K562 (cell line): ENCODE measurements at regions not wholly inside any gene's neighbourhood (a gene's known extent, or its start where the extent isn't known, plus 50 kb on each side); places are given as distances from the start of the nearest gene placed in this dataset.

Experiments used
- HES1 ChIP-seq: fragments of 450-650 bp; IDR thresholded peaks from 2 replicates; pipeline ENCODE4 v1.6.1; 2016; ENCODE audit warnings: low read depth, mild to moderate bottlenecking, moderate library complexity
- NCOA2 ChIP-seq, 2 experiments: fragments of 450-650 bp; IDR thresholded peaks; 2 replicates each; pipeline ENCODE4 v1.6.1; 2018; ENCODE audit warnings: mild to moderate bottlenecking in 2 of 2, moderate library complexity in 1 of 2; ENCODE audit not compliant: partially characterized antibody in 2 of 2
- POLR2B ChIP-seq: fragments of 450-650 bp; IDR thresholded peaks from 2 replicates; pipeline ENCODE4 v1.6.1; 2018; ENCODE audit warnings: low read depth; ENCODE audit not compliant: partially characterized antibody
- PRMT5 ChIP-seq: sonication (generic); formaldehyde crosslinking; IDR thresholded peaks from 2 replicates; pipeline ENCODE4 v1.5.0; 2020; ENCODE audit warnings: missing genetic modification reagents
- RAD21 ChIP-seq, 2 experiments: fragments of 250-450 bp in 1 of 2; fragments of 450-650 bp in 1 of 2; sonication (Bioruptor Pico) in 1 of 2; formaldehyde crosslinking in 1 of 2; IDR thresholded peaks in 1 of 2; conservative IDR thresholded peaks in 1 of 2; 2 replicates each; pipeline versions ENCODE4 v1.4.0 to v1.8.0; 2020 to 2022; ENCODE audit warnings: mild to moderate bottlenecking in 2 of 2, moderate library complexity in 1 of 2
- RBFOX2 ChIP-seq: fragments of 200-400 bp; formaldehyde crosslinking; IDR thresholded peaks from 2 replicates; pipeline ENCODE4 v1.6.1; 2017; ENCODE audit warnings: low read depth, mild to moderate bottlenecking, low read length, moderate library complexity
- SIN3A ChIP-seq, 2 experiments: fragments of 150-350 bp in 1 of 2; IDR thresholded peaks; 2 replicates each; pipeline ENCODE4 v1.6.1; 2011 to 2016; ENCODE audit warnings: borderline replicate concordance in 2 of 2, low read depth in 2 of 2, low read length in 2 of 2, mild to moderate bottlenecking in 2 of 2, moderate library complexity in 2 of 2; ENCODE audit not compliant: control insufficient read depth in 1 of 2
- SPI1 ChIP-seq: IDR thresholded peaks from 2 replicates; pipeline ENCODE4 v1.6.1; 2011; ENCODE audit warnings: low read depth, low read length, control low read depth, borderline replicate concordance
- ZNF282 ChIP-seq: sonication (generic); formaldehyde crosslinking; IDR thresholded peaks from 2 replicates; pipeline ENCODE4 v1.8.1; 2023; ENCODE audit warnings: missing genetic modification reagents
- TF ChIP-seq, protein P1 (sequence below), 2 experiments: fragments of 450-650 bp; formaldehyde crosslinking in 1 of 2; IDR thresholded peaks; 2 replicates each; pipeline versions ENCODE4 v1.4.0 to v1.6.1; 2014 to 2020; ENCODE audit warnings: mild to moderate bottlenecking in 2 of 2, borderline replicate concordance in 1 of 2, low read depth in 1 of 2

DNA sequence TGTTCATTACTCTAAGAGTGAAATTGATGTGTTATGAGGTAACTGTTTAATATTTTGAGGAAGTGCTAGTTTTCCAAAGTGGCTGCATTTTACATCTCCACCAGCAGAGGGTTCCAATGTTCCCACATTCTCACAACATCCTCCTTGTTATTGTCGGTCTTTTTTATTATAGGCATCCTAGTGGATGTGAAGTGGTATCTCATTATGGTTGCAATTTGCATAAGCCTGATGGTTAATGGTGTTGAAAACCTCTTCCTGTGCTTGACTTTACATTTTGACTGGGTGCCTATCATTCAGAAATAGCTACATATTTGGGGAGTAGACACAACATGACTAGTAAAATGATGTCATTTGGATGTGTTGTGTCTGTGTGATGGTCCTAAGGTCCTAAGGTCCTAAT, 143.6 kb downstream of the MRPS30 start (continued):
- TF ChIP-seq, protein P1, sequence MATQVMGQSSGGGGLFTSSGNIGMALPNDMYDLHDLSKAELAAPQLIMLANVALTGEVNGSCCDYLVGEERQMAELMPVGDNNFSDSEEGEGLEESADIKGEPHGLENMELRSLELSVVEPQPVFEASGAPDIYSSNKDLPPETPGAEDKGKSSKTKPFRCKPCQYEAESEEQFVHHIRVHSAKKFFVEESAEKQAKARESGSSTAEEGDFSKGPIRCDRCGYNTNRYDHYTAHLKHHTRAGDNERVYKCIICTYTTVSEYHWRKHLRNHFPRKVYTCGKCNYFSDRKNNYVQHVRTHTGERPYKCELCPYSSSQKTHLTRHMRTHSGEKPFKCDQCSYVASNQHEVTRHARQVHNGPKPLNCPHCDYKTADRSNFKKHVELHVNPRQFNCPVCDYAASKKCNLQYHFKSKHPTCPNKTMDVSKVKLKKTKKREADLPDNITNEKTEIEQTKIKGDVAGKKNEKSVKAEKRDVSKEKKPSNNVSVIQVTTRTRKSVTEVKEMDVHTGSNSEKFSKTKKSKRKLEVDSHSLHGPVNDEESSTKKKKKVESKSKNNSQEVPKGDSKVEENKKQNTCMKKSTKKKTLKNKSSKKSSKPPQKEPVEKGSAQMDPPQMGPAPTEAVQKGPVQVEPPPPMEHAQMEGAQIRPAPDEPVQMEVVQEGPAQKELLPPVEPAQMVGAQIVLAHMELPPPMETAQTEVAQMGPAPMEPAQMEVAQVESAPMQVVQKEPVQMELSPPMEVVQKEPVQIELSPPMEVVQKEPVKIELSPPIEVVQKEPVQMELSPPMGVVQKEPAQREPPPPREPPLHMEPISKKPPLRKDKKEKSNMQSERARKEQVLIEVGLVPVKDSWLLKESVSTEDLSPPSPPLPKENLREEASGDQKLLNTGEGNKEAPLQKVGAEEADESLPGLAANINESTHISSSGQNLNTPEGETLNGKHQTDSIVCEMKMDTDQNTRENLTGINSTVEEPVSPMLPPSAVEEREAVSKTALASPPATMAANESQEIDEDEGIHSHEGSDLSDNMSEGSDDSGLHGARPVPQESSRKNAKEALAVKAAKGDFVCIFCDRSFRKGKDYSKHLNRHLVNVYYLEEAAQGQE (IDR thresholded peaks at IDR 0.05; ENCODE audit: borderline replicate concordance): peak; percentile 28; the same call in 1 of the 2 replicates
- TF ChIP-seq, protein P1 (CRISPR knock-in tag; IDR thresholded peaks at IDR 0.05; ENCODE audit: low read depth): no peak
- TF ChIP-seq RBFOX2 (no peak), ZNF282 (no peak), HES1 (no peak), SPI1 (peak; percentile 93), RAD21 (CRISPR knock-in tag; conservative IDR thresholded peaks at IDR 0.05 in 1 of 2, IDR thresholded peaks at IDR 0.05 in 1 of 2) (peak; percentile 44 to 67), SIN3A (IDR thresholded peaks at IDR 0.05; ENCODE audit: borderline replicate concordance in 2 of 2, control insufficient read depth in 1 of 2, low read depth in 2 of 2, low read length in 2 of 2) (no peak), POLR2B (no peak), NCOA2 (IDR thresholded peaks at IDR 0.05; ENCODE audit: partially characterized antibody in 2 of 2) (no peak), PRMT5 (no peak)
- TF ChIP-seq, all 486 proteins: peak for 4
